PC-3 (cell line): ENCODE measurements at regions not wholly inside any gene's neighbourhood (a gene's known extent, or its start where the extent isn't known, plus 50 kb on each side); places are given as distances from the start of the nearest gene placed in this dataset.

Source experiments
- EZH2phosphoT487 ChIP-seq: fragments of 300-600 bp; sonication (generic); IDR thresholded peaks from 2 replicates; pipeline ENCODE4 v1.6.1; 2018; ENCODE audit warnings: mild to moderate bottlenecking, antibody characterized with exemption, low read length, borderline replicate concordance
- TF ChIP-seq, protein P1 (sequence below): fragments of 300-600 bp; sonication (generic); conservative IDR thresholded peaks from 2 replicates; pipeline ENCODE4 v1.5.1; 2017; ENCODE audit warnings: antibody characterized with exemption, low read depth, mild to moderate bottlenecking, low read length

DNA sequence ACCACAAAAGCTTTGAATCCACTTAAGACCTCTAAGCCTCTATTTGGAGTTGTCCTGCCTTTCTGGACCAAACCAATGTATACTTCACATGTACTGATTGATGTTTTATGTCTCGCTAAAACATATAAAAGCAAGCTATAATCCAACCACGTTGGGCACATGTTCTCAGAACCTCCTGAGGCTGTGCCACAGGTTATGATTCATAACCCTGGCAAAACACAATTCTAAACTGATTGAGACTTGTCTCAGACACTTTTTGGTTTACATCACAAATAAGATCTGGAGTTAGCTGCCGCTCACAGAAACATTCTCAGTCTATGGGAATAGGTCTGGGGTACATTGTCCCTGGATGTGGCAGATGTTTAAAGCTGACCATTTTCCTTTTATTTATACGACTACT, 53.4 kb upstream of the EPHA6 start:
- TF ChIP-seq, protein P1, sequence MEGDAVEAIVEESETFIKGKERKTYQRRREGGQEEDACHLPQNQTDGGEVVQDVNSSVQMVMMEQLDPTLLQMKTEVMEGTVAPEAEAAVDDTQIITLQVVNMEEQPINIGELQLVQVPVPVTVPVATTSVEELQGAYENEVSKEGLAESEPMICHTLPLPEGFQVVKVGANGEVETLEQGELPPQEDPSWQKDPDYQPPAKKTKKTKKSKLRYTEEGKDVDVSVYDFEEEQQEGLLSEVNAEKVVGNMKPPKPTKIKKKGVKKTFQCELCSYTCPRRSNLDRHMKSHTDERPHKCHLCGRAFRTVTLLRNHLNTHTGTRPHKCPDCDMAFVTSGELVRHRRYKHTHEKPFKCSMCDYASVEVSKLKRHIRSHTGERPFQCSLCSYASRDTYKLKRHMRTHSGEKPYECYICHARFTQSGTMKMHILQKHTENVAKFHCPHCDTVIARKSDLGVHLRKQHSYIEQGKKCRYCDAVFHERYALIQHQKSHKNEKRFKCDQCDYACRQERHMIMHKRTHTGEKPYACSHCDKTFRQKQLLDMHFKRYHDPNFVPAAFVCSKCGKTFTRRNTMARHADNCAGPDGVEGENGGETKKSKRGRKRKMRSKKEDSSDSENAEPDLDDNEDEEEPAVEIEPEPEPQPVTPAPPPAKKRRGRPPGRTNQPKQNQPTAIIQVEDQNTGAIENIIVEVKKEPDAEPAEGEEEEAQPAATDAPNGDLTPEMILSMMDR, result no peak
- no peak for TF ChIP-seq EZH2phosphoT487
